K562 (cell line): ENCODE measurements at regions not wholly inside any gene's neighbourhood (a gene's known extent, or its start where the extent isn't known, plus 50 kb on each side); places are given as distances from the start of the nearest gene placed in this dataset.
A peak's percentile ranks its signal among the peaks of the same experiment; 100 is the strongest.

Source experiments
- ARHGAP35 ChIP-seq: fragments of 450-650 bp; IDR thresholded peaks from 2 replicates; pipeline ENCODE4 v1.6.1; 2018; ENCODE audit not compliant: partially characterized antibody
- BCL6 ChIP-seq: fragments of 250-450 bp; sonication (Bioruptor Pico); IDR thresholded peaks from 2 replicates; pipeline ENCODE4 v1.4.0; 2020
- C11orf30 ChIP-seq: fragments of 450-650 bp; IDR thresholded peaks from 2 replicates; pipeline ENCODE4 v1.6.1; 2016; ENCODE audit warnings: low read depth, mild to moderate bottlenecking
- CBFA2T2 ChIP-seq: fragments of 450-650 bp; conservative IDR thresholded peaks from 2 replicates; pipeline ENCODE4 v1.6.1; 2017; ENCODE audit warnings: mild to moderate bottlenecking
- EHMT2 ChIP-seq: fragments of 450-650 bp; IDR thresholded peaks from 2 replicates; pipeline ENCODE4 v1.6.1; 2018; ENCODE audit warnings: antibody characterized with exemption
- ETS2 ChIP-seq: IDR thresholded peaks from 2 replicates; pipeline ENCODE4 v1.6.1; 2016; ENCODE audit warnings: borderline replicate concordance, missing genetic modification characterization, mild to moderate bottlenecking, moderate library complexity, missing compliant biosample characterization; ENCODE audit not compliant: poor library complexity, severe bottlenecking
- GABPB1 ChIP-seq: sonication (generic); formaldehyde crosslinking; IDR thresholded peaks from 2 replicates; pipeline ENCODE4 v1.8.0; 2022; ENCODE audit warnings: mild to moderate bottlenecking, missing genetic modification reagents
- GTF2F1 ChIP-seq: IDR thresholded peaks from 2 replicates; pipeline ENCODE4 v1.6.1; 2011; ENCODE audit warnings: low read depth, low read length, improper control_type of control experiment
- MCM5 ChIP-seq: fragments of 450-650 bp; IDR thresholded peaks from 2 replicates; pipeline ENCODE4 v1.6.1; 2016; ENCODE audit warnings: low read depth
- MEF2D ChIP-seq: conservative IDR thresholded peaks from 2 replicates; pipeline ENCODE4 v1.6.1; 2016; ENCODE audit warnings: low read depth, missing genetic modification characterization, missing compliant biosample characterization
- MTA3 ChIP-seq: fragments of 450-650 bp; formaldehyde crosslinking; IDR thresholded peaks from 2 replicates; pipeline ENCODE4 v1.6.1; 2017; ENCODE audit warnings: mild to moderate bottlenecking, borderline replicate concordance
- NFRKB ChIP-seq: fragments of 450-650 bp; IDR thresholded peaks from 2 replicates; pipeline ENCODE4 v1.6.1; 2016; ENCODE audit warnings: low read depth
- POLR2A ChIP-seq: fragments of 450-650 bp; conservative IDR thresholded peaks from 2 replicates; pipeline ENCODE4 v1.6.1; 2016
- RBBP5 ChIP-seq: fragments of 200-600 bp; sonication (generic); IDR thresholded peaks from 2 replicates; pipeline ENCODE4 v1.6.1; 2012; ENCODE audit warnings: borderline replicate concordance, mild to moderate bottlenecking, low read length, control low read depth, inconsistent platforms; ENCODE audit not compliant: insufficient read depth, poor library complexity, severe bottlenecking
- RNF2 ChIP-seq: sonication (generic); IDR thresholded peaks from 2 replicates; pipeline ENCODE4 v1.6.1; 2016
- STAT5A ChIP-seq: IDR thresholded peaks from 2 replicates; pipeline ENCODE4 v1.6.1; 2012; ENCODE audit warnings: low read length, inconsistent platforms, borderline replicate concordance
- TCFL5 ChIP-seq: fragments of 250-450 bp; sonication (Bioruptor Pico); conservative IDR thresholded peaks from 2 replicates; pipeline ENCODE4 v1.6.1; 2021; ENCODE audit warnings: mild to moderate bottlenecking, moderate library complexity, matching md5 sums
- WHSC1 ChIP-seq: IDR thresholded peaks from one replicate; pipeline ENCODE4 v1.6.1; 2012; ENCODE audit warnings: low read length, control low read depth, inconsistent platforms
- ZBTB8A ChIP-seq: fragments of 450-650 bp; IDR thresholded peaks from 2 replicates; pipeline ENCODE4 v1.6.1; 2018; ENCODE audit warnings: mild to moderate bottlenecking, moderate library complexity; ENCODE audit not compliant: partially characterized antibody
- ZNF589 ChIP-seq: fragments of 200-800 bp; sonication (Bioruptor generic); IDR thresholded peaks from 2 replicates; pipeline ENCODE4 v1.6.1; 2016; ENCODE audit warnings: low read depth, missing genetic modification characterization, missing compliant biosample characterization
- ZNF707 ChIP-seq: fragments of 250-450 bp; sonication (Bioruptor Pico); conservative IDR thresholded peaks from 2 replicates; pipeline ENCODE4 v1.8.0; 2022; ENCODE audit warnings: inconsistent platforms, mild to moderate bottlenecking, moderate library complexity
- ZNF77 ChIP-seq: fragments of 250-450 bp; sonication (Bioruptor Pico); IDR thresholded peaks from 2 replicates; pipeline ENCODE4 v1.5.0; 2020
- TF ChIP-seq, protein P1 (sequence below): fragments of 450-650 bp; IDR thresholded peaks from 2 replicates; pipeline ENCODE4 v1.6.1; 2016; ENCODE audit warnings: borderline replicate concordance
- TF ChIP-seq, protein P2 (sequence below): fragments of 250-450 bp; sonication (Bioruptor Pico); IDR thresholded peaks from 2 replicates; pipeline ENCODE4 v1.8.0; 2021; ENCODE audit warnings: moderate library complexity, mild to moderate bottlenecking, inconsistent platforms
- TF ChIP-seq, protein P3 (sequence below), 2 experiments: fragments of 200-800 bp in 1 of 2; sonication (Bioruptor generic) in 1 of 2; sonication (generic) in 1 of 2; formaldehyde crosslinking in 1 of 2; IDR thresholded peaks in 1 of 2; conservative IDR thresholded peaks in 1 of 2; 2 replicates each; pipeline versions ENCODE4 v1.5.0 to v1.6.1; 2016 to 2020; ENCODE audit warnings: missing compliant biosample characterization in 1 of 2, missing genetic modification characterization in 1 of 2, missing genetic modification reagents in 1 of 2
- TF ChIP-seq, protein P4 (sequence below): fragments of 250-450 bp; sonication (Bioruptor Pico); IDR thresholded peaks from 2 replicates; pipeline ENCODE4 v1.8.0; 2022; ENCODE audit warnings: moderate library complexity, mild to moderate bottlenecking, inconsistent platforms

DNA sequence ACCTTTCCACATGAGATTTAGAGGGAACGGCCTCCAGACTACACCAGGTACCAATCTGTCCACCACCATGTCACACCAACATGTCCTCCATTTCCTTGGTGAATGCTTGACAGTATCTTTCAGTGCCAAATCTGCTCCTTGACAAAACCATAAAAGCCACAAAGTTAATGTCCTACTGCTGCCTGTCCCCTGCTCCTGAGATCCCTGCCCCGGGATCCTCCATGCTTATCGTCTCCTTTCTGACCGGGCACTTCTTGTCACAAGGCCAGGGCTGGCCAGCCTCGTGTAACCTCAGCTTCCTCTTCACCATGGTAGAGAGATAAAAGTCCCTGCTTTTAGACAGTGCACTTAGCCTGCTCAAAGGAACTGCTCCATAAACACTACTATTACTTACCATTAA lies 136.2 kb downstream of the NAV1 start (continued):
- TF ChIP-seq, protein P1, sequence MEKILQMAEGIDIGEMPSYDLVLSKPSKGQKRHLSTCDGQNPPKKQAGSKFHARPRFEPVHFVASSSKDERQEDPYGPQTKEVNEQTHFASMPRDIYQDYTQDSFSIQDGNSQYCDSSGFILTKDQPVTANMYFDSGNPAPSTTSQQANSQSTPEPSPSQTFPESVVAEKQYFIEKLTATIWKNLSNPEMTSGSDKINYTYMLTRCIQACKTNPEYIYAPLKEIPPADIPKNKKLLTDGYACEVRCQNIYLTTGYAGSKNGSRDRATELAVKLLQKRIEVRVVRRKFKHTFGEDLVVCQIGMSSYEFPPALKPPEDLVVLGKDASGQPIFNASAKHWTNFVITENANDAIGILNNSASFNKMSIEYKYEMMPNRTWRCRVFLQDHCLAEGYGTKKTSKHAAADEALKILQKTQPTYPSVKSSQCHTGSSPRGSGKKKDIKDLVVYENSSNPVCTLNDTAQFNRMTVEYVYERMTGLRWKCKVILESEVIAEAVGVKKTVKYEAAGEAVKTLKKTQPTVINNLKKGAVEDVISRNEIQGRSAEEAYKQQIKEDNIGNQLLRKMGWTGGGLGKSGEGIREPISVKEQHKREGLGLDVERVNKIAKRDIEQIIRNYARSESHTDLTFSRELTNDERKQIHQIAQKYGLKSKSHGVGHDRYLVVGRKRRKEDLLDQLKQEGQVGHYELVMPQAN = no peak
- no peak for TF ChIP-seq WHSC1
- TF ChIP-seq, protein P2, sequence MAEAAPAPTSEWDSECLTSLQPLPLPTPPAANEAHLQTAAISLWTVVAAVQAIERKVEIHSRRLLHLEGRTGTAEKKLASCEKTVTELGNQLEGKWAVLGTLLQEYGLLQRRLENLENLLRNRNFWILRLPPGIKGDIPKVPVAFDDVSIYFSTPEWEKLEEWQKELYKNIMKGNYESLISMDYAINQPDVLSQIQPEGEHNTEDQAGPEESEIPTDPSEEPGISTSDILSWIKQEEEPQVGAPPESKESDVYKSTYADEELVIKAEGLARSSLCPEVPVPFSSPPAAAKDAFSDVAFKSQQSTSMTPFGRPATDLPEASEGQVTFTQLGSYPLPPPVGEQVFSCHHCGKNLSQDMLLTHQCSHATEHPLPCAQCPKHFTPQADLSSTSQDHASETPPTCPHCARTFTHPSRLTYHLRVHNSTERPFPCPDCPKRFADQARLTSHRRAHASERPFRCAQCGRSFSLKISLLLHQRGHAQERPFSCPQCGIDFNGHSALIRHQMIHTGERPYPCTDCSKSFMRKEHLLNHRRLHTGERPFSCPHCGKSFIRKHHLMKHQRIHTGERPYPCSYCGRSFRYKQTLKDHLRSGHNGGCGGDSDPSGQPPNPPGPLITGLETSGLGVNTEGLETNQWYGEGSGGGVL (CRISPR knock-in tag) = no peak
- no peak for TF ChIP-seq MCM5
- TF ChIP-seq ETS2 = no peak
- TF ChIP-seq ZNF707 = no peak
- TF ChIP-seq GTF2F1 = no peak
- no peak for TF ChIP-seq POLR2A
- TF ChIP-seq C11orf30 = no peak
- 0 out of 2 replicates have a peak, but pooled peaks have one; percentile 45 for TF ChIP-seq MTA3
- TF ChIP-seq ZNF77 (CRISPR knock-in tag) = no peak
- no peak for TF ChIP-seq STAT5A
- no peak for TF ChIP-seq BCL6 (CRISPR knock-in tag)
- no peak for TF ChIP-seq RBBP5
- TF ChIP-seq, protein P3, sequence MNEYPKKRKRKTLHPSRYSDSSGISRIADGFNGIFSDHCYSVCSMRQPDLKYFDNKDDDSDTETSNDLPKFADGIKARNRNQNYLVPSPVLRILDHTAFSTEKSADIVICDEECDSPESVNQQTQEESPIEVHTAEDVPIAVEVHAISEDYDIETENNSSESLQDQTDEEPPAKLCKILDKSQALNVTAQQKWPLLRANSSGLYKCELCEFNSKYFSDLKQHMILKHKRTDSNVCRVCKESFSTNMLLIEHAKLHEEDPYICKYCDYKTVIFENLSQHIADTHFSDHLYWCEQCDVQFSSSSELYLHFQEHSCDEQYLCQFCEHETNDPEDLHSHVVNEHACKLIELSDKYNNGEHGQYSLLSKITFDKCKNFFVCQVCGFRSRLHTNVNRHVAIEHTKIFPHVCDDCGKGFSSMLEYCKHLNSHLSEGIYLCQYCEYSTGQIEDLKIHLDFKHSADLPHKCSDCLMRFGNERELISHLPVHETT (CRISPR knock-in tag; conservative IDR thresholded peaks at IDR 0.05 in 1 of 2, IDR thresholded peaks at IDR 0.05 in 1 of 2) = peak in 1 of 2 experiments; percentile 55; a peak in 2 of 4 replicates
- TF ChIP-seq ARHGAP35 = no peak
- TF ChIP-seq GABPB1 = no peak
- peak; percentile 60; the same call in 1 of the 2 replicates for TF ChIP-seq ZNF589
- TF ChIP-seq RNF2 = no peak
- TF ChIP-seq NFRKB = no peak
- TF ChIP-seq, protein P4, sequence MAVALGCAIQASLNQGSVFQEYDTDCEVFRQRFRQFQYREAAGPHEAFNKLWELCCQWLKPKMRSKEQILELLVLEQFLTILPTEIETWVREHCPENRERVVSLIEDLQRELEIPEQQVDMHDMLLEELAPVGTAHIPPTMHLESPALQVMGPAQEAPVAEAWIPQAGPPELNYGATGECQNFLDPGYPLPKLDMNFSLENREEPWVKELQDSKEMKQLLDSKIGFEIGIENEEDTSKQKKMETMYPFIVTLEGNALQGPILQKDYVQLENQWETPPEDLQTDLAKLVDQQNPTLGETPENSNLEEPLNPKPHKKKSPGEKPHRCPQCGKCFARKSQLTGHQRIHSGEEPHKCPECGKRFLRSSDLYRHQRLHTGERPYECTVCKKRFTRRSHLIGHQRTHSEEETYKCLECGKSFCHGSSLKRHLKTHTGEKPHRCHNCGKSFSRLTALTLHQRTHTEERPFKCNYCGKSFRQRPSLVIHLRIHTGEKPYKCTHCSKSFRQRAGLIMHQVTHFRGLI (CRISPR knock-in tag) = no peak
- TF ChIP-seq EHMT2 = no peak
- TF ChIP-seq TCFL5 (CRISPR knock-in tag) = no peak
- TF ChIP-seq CBFA2T2 = no peak
- TF ChIP-seq MEF2D (tag) = 0 out of 2 replicates have a peak, but pooled peaks have one; percentile 20
- TF ChIP-seq ZBTB8A = no peak
